ENCODE measurements at regions not wholly inside any gene's neighbourhood (a gene's known extent, or its start where the extent isn't known, plus 50 kb on each side); places are given as distances from the start of the nearest gene placed in this dataset.

DNA sequence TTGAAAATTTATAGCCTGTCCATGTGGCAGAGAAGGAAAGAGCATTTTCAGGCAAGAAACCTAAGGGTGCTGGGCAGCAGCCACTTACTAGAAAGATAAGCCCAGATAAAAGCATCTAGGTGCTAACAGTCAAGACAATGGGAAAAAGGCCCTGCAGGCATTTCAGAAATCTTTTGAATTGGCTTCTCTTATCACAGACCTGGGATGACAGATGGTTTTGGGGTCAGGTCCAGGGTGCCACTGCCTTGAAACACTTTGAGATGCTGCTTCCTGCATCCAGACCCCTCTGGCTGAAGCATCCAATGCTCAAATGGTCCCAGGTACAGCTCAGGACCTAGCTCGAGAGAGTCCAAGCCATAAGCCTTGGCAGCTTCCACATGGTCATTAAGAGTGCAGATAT lies 466.5 kb downstream of the FSCB start:
- no peaks in the 10 kb centered on the region for H3K9me3 ChIP-seq
- in situ Hi-C loops (cut with MboI; ENCODE audit: low sequenced_read_pairs), result no loop called here
- no peaks in the 10 kb centered on the region for H3K4me1 ChIP-seq
- no peaks in the 10 kb centered on the region for H3K36me3 ChIP-seq (replicated peaks)
- H3K4me3 ChIP-seq, result no peak overlapping the region
- no peaks in the 10 kb centered on the region for H3K27me3 ChIP-seq (ENCODE audit: low read depth)
- DNase-seq (ENCODE audit: low spot score in 2 of 2), result no peak

DNA sequence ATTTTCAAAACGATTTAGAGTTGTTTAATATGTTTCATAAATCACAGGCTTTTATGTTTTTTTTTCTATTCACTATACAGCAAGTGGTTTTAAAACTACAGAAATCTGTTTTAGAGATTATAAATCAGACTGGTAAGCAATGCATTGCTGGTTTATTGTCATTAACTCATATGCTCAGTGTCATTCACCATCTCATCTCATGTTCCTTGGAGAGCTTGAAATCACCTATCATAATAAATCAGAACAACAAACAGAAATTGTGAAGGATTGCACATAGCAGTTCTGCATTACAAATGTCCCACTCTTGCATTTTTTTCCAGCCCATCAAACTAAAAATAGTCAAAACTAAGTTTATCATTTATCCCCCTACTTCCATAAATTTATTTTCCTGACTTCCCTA lies 470.8 kb downstream of the FSCB start:
- no peaks in the 10 kb centered on the region for H3K9me3 ChIP-seq
- H3K4me1 ChIP-seq, result no peaks in the 10 kb centered on the region
- in situ Hi-C loops (cut with MboI; ENCODE audit: low sequenced_read_pairs), result no loop called here
- DNase-seq (ENCODE audit: low spot score in 2 of 2), result no peak
- no peaks in the 10 kb centered on the region for H3K36me3 ChIP-seq (replicated peaks)
- no peaks in the 10 kb centered on the region for H3K27me3 ChIP-seq (ENCODE audit: low read depth)
- H3K4me3 ChIP-seq, result no peak overlapping the region

DNA sequence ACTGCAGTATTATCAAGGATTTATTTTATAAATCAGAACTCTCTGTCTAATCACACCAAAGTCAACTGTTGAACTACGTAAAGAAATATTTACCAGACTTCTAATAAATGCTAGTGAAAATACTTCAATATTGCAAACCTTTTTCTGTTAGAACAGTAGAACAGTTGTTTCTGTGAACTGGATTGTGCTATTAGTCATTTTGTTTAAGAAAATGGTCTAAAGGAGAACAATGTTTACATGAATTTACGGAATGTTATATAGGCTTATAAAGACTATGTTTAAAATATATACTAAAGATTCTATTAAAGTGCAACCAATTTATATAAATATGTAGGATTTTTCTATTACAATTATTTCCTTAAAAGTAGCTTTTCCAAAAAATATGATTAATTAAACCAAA lies 471.4 kb downstream of the FSCB start:
- Histone ChIP-seq H3K4me1 (no peaks in the 10 kb centered on the region), H3K36me3 (replicated peaks) (no peaks in the 10 kb centered on the region), H3K9me3 (no peaks in the 10 kb centered on the region), H3K4me3 (no peak overlapping the region), H3K27me3 (ENCODE audit: low read depth) (no peaks in the 10 kb centered on the region)
- no peak for DNase-seq (ENCODE audit: low spot score in 2 of 2)
- in situ Hi-C loops (cut with MboI; ENCODE audit: low sequenced_read_pairs), result no loop called here

DNA sequence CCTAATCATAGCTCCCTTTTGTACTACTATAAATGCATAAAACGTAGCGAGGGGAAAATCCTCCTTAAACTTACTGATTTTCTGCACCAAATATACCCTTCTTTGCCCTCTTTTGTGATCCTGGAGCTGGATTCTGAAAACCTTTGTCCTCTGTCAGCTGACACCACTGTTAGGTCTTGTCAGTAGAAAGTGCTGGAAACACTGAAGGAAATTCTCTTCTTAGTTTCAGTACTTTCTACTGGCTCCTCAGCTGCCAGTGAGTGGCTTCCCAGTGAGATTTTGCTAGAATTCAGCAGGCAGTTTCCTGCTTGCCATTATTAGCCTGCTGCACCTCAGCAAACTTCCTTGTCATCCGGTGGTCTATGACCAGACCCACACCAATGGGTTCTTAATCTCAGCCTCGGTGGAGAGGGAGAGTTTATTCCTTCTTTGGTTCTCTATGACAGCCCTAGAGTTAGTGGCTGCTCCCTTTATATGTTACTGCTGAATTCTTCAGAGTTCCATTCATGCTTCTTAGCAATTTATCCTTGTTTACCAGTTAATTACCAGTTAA lies 476.2 kb downstream of the FSCB start:
- no peaks in the 10 kb centered on the region for H3K27me3 ChIP-seq (ENCODE audit: low read depth)
- in situ Hi-C loops (cut with MboI; ENCODE audit: low sequenced_read_pairs), result no loop called here
- no peaks in the 10 kb centered on the region for H3K36me3 ChIP-seq (replicated peaks)
- DNase-seq (ENCODE audit: low spot score in 2 of 2), result no peak
- no peaks in the 10 kb centered on the region for H3K9me3 ChIP-seq
- no peak overlapping the region for H3K4me3 ChIP-seq
- no peaks in the 10 kb centered on the region for H3K4me1 ChIP-seq

DNA sequence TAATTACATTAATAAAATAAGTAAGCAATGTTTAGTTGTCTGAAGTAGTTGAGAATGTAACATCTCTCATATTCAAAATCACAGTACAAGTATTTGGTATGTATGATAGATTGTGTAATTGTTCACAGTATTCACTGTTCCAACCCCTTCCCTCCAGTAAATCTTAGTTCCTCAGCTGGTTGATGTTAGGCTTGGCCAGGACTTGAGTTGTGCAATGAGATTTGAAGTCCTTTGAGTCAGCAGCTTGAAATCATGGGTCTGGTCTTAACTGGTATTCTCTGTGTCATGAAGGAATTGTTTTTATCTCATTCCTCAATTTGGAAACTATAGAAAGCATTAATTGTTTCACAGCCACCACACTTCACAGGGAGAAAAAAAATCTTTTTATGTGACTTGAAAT lies 477.1 kb downstream of the FSCB start:
- no peak overlapping the region for H3K4me3 ChIP-seq
- H3K4me1 ChIP-seq, result no peaks in the 10 kb centered on the region
- no peak for DNase-seq (ENCODE audit: low spot score in 2 of 2)
- in situ Hi-C loops (cut with MboI; ENCODE audit: low sequenced_read_pairs), result no loop called here
- no peaks in the 10 kb centered on the region for H3K36me3 ChIP-seq (replicated peaks)
- H3K9me3 ChIP-seq, result no peaks in the 10 kb centered on the region
- H3K27me3 ChIP-seq (ENCODE audit: low read depth), result no peaks in the 10 kb centered on the region

DNA sequence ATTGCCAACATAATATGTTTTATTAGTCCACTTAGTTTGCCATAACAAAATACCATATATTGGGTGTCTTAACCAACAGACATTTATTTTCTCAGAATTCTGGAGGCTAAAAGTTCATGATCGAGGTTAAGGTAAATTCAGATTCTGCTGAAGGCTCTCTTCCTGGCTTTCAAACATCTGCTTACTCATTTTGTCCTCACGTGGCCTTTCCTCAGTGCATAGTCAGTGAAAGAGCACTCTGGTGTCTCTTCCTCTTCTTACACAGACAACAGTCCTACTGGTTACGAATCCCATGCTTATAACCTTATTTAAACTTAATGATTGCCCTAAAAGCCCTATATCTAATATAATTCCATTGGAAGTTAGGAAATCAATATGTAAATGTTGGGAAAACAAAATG lies 479.7 kb downstream of the FSCB start:
- no peak for DNase-seq (ENCODE audit: low spot score in 2 of 2)
- H3K36me3 ChIP-seq (replicated peaks), result no peaks in the 10 kb centered on the region
- H3K4me3 ChIP-seq, result no peak overlapping the region
- in situ Hi-C loops (cut with MboI; ENCODE audit: low sequenced_read_pairs), result no loop called here
- H3K9me3 ChIP-seq, result no peaks in the 10 kb centered on the region
- no peaks in the 10 kb centered on the region for H3K4me1 ChIP-seq
- H3K27me3 ChIP-seq (ENCODE audit: low read depth), result no peaks in the 10 kb centered on the region

DNA sequence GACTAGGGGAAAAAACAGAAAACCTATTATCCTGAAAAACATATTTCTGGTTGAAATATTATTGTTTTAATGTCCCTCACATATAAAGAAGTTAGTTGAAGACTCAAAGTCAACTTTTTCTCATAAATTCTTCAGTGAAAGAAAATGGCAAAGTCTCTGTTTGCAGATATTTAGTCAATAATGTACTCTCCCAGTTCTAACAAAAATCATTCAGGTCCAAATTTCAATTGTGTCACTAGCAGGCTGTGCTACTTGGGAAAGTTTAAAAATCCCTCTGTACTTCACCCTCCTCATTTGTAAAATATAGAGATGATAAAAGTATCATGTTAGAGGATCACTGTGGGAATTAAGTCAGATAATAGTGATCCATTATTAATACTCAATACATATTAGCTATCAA lies 496.5 kb downstream of the FSCB start:
- DNase-seq (ENCODE audit: low spot score in 2 of 2), result no peak
- in situ Hi-C loops (cut with MboI; ENCODE audit: low sequenced_read_pairs), result no loop called here
- H3K27me3 ChIP-seq (ENCODE audit: low read depth), result no peaks in the 10 kb centered on the region
- H3K9me3 ChIP-seq, result no peaks in the 10 kb centered on the region
- H3K36me3 ChIP-seq (replicated peaks), result no peaks in the 10 kb centered on the region
- peaks cover 6% of the 10 kb centered on the region; the same call in 1 of the 2 replicates for H3K4me1 ChIP-seq
- no peak overlapping the region for H3K4me3 ChIP-seq

DNA sequence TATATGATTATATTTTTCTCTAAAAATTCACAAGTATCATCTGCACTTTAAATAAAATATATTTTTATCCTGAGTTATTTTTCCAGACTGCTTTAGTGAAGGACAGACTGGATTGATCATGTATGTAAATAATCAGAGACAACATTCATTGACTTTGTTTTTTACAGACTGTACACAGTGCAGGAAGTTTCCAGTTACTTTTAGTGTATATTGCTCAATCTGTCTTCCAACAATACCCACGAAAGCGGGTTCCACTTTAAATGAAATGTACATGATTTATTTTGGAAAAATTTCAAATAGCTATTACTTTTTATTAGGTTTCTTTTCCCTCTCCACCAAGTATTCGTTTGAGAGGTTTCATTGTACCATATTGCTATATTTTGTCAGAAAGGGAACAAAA lies 497.0 kb downstream of the FSCB start:
- Histone ChIP-seq H3K27me3 (ENCODE audit: low read depth) (no peaks in the 10 kb centered on the region), H3K4me1 (peaks cover 6% of the 10 kb centered on the region; the same call in 1 of the 2 replicates), H3K4me3 (no peak overlapping the region), H3K36me3 (replicated peaks) (no peaks in the 10 kb centered on the region), H3K9me3 (no peaks in the 10 kb centered on the region)
- in situ Hi-C loops (cut with MboI; ENCODE audit: low sequenced_read_pairs), result no loop called here
- DNase-seq (ENCODE audit: low spot score in 2 of 2), result peak in 1 of 2 experiments; percentile 17

DNA sequence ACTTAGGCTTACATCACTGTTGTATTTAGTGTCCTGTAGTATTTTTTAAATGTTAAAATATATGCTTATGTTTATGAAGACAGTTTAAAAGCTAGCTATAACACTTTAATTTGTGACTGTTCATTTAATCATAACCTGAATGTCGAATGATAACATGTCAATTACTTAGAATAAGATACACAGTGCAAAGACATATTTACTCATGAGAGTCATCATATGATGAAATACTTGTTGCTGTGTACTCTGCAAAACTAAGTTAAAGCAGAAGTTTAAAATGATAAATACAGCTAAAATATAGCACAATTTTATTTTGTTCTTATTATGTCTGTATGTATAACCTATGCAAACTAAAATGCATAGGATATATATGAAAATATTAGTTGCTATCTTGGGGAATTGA lies 497.4 kb downstream of the FSCB start:
- in situ Hi-C loops (cut with MboI; ENCODE audit: low sequenced_read_pairs), result no loop called here
- H3K9me3 ChIP-seq, result no peaks in the 10 kb centered on the region
- H3K27me3 ChIP-seq (ENCODE audit: low read depth), result no peaks in the 10 kb centered on the region
- no peak overlapping the region for H3K4me3 ChIP-seq
- no peak for DNase-seq (ENCODE audit: low spot score in 2 of 2)
- no peaks in the 10 kb centered on the region for H3K36me3 ChIP-seq (replicated peaks)
- peaks cover 6% of the 10 kb centered on the region; the same call in 1 of the 2 replicates for H3K4me1 ChIP-seq

DNA sequence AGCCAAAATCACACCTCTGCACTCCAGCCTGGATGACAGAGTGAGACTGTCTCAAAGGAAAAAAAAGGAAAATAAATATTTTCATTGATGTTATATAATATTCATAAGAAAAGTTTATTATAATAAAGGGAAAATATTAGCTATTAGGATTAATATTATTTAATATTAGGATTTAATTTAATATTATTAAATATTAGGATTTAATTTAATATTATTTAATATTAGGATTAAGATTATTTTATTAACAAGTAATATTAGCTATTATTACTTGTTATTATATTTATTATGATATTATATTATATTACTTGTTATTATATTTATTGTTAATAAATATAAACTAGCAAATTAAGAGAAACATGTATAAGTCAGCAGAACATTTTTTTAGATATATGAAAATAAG lies 518.1 kb downstream of the FSCB start:
- no peak for DNase-seq (ENCODE audit: low spot score in 2 of 2)
- Histone ChIP-seq H3K9me3 (no peaks in the 10 kb centered on the region), H3K27me3 (ENCODE audit: low read depth) (no peaks in the 10 kb centered on the region), H3K36me3 (replicated peaks) (no peaks in the 10 kb centered on the region), H3K4me1 (peaks cover 4% of the 10 kb centered on the region; the same call in 1 of the 2 replicates), H3K4me3 (no peak overlapping the region)
- in situ Hi-C loops (cut with MboI; ENCODE audit: low sequenced_read_pairs), result no loop called here

DNA sequence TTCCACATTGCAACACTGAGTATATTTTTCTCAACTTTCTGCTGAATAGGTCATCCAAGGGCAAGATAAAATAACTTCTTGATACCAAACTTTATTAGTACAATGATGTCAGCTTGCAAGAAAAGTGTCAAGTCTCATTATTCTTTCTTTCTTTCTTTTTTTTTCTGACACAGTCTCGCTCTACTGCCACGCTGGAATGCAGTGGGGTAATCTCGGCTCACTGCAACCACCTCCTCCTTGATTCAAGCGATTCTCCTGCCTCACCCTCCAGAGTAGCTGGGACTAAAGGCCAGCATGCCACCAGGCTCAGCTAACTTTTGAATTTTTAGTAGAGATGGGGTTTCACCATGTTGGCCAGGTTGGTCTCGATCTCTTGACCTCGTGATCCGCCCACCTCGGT lies 523.4 kb downstream of the FSCB start:
- H3K27me3 ChIP-seq (ENCODE audit: low read depth), result no peaks in the 10 kb centered on the region
- in situ Hi-C loops (cut with MboI; ENCODE audit: low sequenced_read_pairs), result no loop called here
- H3K4me3 ChIP-seq, result no peak overlapping the region
- H3K4me1 ChIP-seq, result peaks cover 4% of the 10 kb centered on the region; the same call in 1 of the 2 replicates
- no peaks in the 10 kb centered on the region; the same call in 1 of the 2 replicates for H3K9me3 ChIP-seq
- DNase-seq (ENCODE audit: low spot score in 2 of 2), result no peak
- H3K36me3 ChIP-seq (replicated peaks), result no peaks in the 10 kb centered on the region

DNA sequence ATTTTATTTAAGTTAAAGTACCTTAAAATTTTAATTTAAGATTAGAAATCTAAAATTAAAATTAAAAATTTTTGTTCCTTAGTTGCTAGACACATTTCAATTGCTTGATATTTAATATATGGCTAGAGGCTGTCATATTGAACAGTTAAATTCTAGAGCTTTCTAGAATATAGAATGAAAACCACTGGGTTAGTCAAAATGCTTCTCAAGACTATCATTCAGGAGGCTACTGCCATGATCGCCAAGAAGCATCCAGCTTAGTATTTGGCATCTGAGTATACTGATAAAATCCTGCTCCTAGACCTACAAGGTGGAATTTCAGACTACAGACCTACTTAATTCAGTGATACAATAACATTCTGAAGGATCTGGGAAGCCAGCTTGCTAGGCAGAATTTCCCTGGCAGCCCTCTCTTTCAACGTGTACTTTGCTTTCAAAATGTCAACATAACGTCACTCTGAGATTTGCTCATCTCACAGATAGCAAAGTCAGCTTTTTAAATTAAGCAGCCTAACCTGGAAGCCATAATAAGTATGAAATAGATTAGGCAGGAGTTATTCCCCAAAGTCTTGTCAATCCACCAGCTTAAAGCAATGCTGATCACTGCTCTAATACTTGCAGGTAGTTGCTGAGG lies 525.8 kb downstream of the FSCB start:
- Histone ChIP-seq H3K4me3 (no peak overlapping the region), H3K9me3 (no peaks in the 10 kb centered on the region; the same call in 1 of the 2 replicates), H3K36me3 (replicated peaks) (no peaks in the 10 kb centered on the region), H3K4me1 (peaks cover 4% of the 10 kb centered on the region; the same call in 1 of the 2 replicates), H3K27me3 (ENCODE audit: low read depth) (no peaks in the 10 kb centered on the region)
- in situ Hi-C loops (cut with MboI; ENCODE audit: low sequenced_read_pairs), result no loop called here
- no peak for DNase-seq (ENCODE audit: low spot score in 2 of 2)

DNA sequence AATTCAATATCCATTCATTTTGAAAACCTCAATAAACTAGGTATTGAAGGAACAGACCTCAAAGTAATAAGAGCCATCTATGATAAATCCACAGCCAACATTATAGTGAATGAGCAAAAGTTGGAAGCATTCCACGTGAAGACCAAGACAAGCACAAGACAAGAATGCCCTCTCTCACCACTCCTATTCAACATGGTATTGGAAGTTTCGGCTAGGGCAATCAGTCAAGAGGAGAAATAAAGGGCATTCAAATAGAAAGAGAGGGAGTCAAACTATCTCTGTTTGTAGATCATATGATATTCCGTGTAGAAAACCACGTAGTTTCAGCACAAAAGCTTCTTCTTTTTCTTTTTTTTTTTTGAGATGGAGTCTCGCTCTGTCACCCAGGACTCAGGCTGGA lies 550.3 kb downstream of the FSCB start:
- Histone ChIP-seq H3K9me3 (no peaks in the 10 kb centered on the region), H3K4me1 (no peaks in the 10 kb centered on the region), H3K4me3 (no peak overlapping the region), H3K27me3 (ENCODE audit: low read depth) (no peaks in the 10 kb centered on the region), H3K36me3 (replicated peaks) (no peaks in the 10 kb centered on the region)
- no peak for DNase-seq (ENCODE audit: low spot score in 2 of 2)
- in situ Hi-C loops (cut with MboI; ENCODE audit: low sequenced_read_pairs), result no loop called here

DNA sequence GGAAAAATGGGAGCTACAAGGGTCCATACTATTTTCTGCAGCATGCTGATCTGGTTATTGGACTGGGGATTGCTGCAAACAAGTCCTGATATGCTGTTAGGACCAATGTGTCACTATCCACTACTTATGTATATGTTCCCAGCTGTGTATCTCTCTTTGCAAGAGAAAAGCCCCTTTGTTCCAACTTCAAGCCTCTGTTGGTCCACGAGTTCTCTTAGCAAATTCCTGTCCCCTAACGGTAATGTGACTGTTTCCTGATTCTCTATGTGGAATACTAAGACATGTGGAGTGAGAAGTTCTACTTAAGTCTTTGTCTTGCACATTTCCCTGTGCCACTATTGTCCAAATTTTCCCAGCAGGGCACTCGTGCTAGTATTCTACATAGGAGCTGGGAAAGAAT lies 557.7 kb downstream of the FSCB start:
- H3K27me3 ChIP-seq (ENCODE audit: low read depth), result no peaks in the 10 kb centered on the region
- no peaks in the 10 kb centered on the region for H3K36me3 ChIP-seq (replicated peaks)
- in situ Hi-C loops (cut with MboI; ENCODE audit: low sequenced_read_pairs), result no loop called here
- no peaks in the 10 kb centered on the region for H3K4me1 ChIP-seq
- peak in 1 of 2 experiments; percentile 72 for DNase-seq (ENCODE audit: low spot score in 2 of 2)
- no peak overlapping the region for H3K4me3 ChIP-seq
- no peaks in the 10 kb centered on the region for H3K9me3 ChIP-seq

DNA sequence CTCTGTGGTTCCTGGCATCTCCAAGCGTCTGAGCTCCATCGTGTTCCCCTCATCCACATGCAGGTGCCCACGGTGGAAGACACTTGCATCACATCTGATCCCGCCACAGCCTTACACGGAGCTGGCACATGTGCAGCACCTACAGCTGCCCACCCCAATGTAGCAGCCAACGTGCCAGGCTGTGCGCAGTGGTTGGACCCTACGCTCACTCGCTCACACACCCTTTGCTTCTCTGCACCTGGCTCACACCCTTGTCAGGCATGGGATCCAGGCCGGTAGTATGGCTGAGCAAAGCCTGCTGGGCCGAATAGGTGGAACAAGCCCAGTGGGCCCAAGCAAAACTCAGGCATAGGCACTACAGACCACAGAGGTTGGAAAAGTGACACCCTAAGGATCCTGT lies 567.2 kb downstream of the FSCB start:
- DNase-seq (ENCODE audit: low spot score in 2 of 2), result no peak
- no peaks in the 10 kb centered on the region for H3K4me1 ChIP-seq
- in situ Hi-C loops (cut with MboI; ENCODE audit: low sequenced_read_pairs), result no loop called here

More for the DNA sequence above, 567.2 kb downstream of the FSCB start:
- no peaks in the 10 kb centered on the region for H3K36me3 ChIP-seq (replicated peaks)
- no peak overlapping the region for H3K4me3 ChIP-seq
- no peaks in the 10 kb centered on the region for H3K9me3 ChIP-seq
- H3K27me3 ChIP-seq (ENCODE audit: low read depth), result no peaks in the 10 kb centered on the region

All from HAP-1 (cell line).